Endothelial cell of umbilical vein (primary cell): ENCODE measurements at regions not wholly inside any gene's neighbourhood (a gene's known extent, or its start where the extent isn't known, plus 50 kb on each side); places are given as distances from the start of the nearest gene placed in this dataset.

Experiments used
- BruUV-seq: library from RNA; stranded (reverse); fragments of 400-500 nt; replicated peaks from 2 replicates; lab custom pipeline; 2021; lab: Mats Ljungman, UMichigan
- CTCF ChIA-PET: fragments of 300-600, 350-600 bp; sonication (Branson Sonifier 250); formaldehyde crosslinking; loops from one replicate; lab custom pipeline; 2021; ENCODE audit warnings: antibody characterized with exemption, inconsistent platforms; lab: Charles Lee
- POLR2A ChIA-PET: fragments of 300-600, 350-600 bp; sonication (Branson Sonifier 250); formaldehyde crosslinking; loops from one replicate; lab custom pipeline; 2021; ENCODE audit warnings: antibody characterized with exemption, inconsistent platforms; lab: Charles Lee
- DNase-seq: peaks from one replicate; pipeline ENCODE4 v3.0.0-alpha.2; 2011; ENCODE audit warnings: low read depth, low spot score
- FAIRE-seq: peaks from 2 replicates; lab custom pipeline; 2011; peaks lifted over from hg19 to GRCh38; lab: Jason Lieb, UNC
- H2AFZ ChIP-seq: 2 replicates; pipeline ENCODE4 v1.6.0; 2012; ENCODE audit warnings: low read depth, low read length, control low read depth, inconsistent platforms
- H3K27ac ChIP-seq: 2 replicates; pipeline ENCODE4 v1.5.1; 2011; ENCODE audit warnings: low read depth, mild to moderate bottlenecking, control low read depth, low read length, moderate library complexity; ENCODE audit not compliant: insufficient read depth
- H3K27me3 ChIP-seq, 2 experiments: 2 replicates each; pipeline versions ENCODE4 v1.6.0 to v1.6.1; 2011; ENCODE audit warnings: low read length in 2 of 2, mixed read lengths in 1 of 2; ENCODE audit not compliant: control insufficient read depth in 2 of 2, insufficient read depth in 2 of 2
- H3K36me3 ChIP-seq, 2 experiments: 2 replicates in 1 of 2; 3 replicates in 1 of 2; pipeline ENCODE4 v1.5.1; 2011; ENCODE audit warnings: low read length in 2 of 2, mild to moderate bottlenecking in 1 of 2, moderate library complexity in 1 of 2; ENCODE audit not compliant: control insufficient read depth in 2 of 2, insufficient read depth in 2 of 2; ENCODE audit errors: extremely low read depth in 1 of 2
- H3K4me1 ChIP-seq: 3 replicates; pipeline ENCODE4 v1.5.1; 2011; ENCODE audit warnings: mild to moderate bottlenecking, low read length; ENCODE audit not compliant: control insufficient read depth, insufficient read depth; ENCODE audit errors: extremely low read depth
- H3K4me2 ChIP-seq: 2 replicates; pipeline ENCODE4 v1.6.1; 2011; ENCODE audit warnings: low read length, control low read depth, mixed read lengths; ENCODE audit not compliant: insufficient read depth
- H3K4me3 ChIP-seq, 3 experiments: fragments of 200-600 bp in 1 of 3; sonication (generic), shearing (Covaris generic) in 1 of 3; replicated peaks in 1 of 3; 2 replicates each; pipeline ENCODE4 v1.5.1; 2011 to 2016; ENCODE audit warnings: control low read depth in 3 of 3, low read length in 3 of 3, mild to moderate bottlenecking in 2 of 3, inconsistent platforms in 1 of 3, low read depth in 1 of 3, moderate library complexity in 1 of 3; ENCODE audit not compliant: insufficient read depth in 1 of 3
- H3K79me2 ChIP-seq: 2 replicates; pipeline ENCODE4 v1.6.0; 2012; ENCODE audit warnings: low read length, inconsistent platforms; ENCODE audit not compliant: control insufficient read depth, insufficient read depth
- H3K9ac ChIP-seq: replicated peaks from 2 replicates; pipeline ENCODE3; 2011; ENCODE audit warnings: low read length, control low read depth; ENCODE audit not compliant: insufficient read depth; ENCODE audit errors: extremely low read depth
- H3K9me1 ChIP-seq: replicated peaks from 3 replicates; pipeline ENCODE4 v1.6.0; 2011; ENCODE audit warnings: mild to moderate bottlenecking, low read length; ENCODE audit not compliant: control insufficient read depth, insufficient read depth; ENCODE audit errors: extremely low read depth
- H3K9me3 ChIP-seq: replicated peaks from 2 replicates; pipeline ENCODE4 v1.5.1; 2012; ENCODE audit warnings: low read length, inconsistent platforms; ENCODE audit not compliant: control insufficient read depth, insufficient read depth
- H4K20me1 ChIP-seq: replicated peaks from 2 replicates; pipeline ENCODE3; 2011; ENCODE audit warnings: mild to moderate bottlenecking, low read length; ENCODE audit not compliant: control insufficient read depth, insufficient read depth; ENCODE audit errors: extremely low read depth
- CTCF ChIP-seq, 2 donors: IDR thresholded peaks; 1 replicate in 1 of 2; 2 replicates in 1 of 2; pipeline ENCODE4 v1.5.1; 2011; ENCODE audit warnings: low read length in 2 of 2, mild to moderate bottlenecking in 2 of 2, moderate library complexity in 2 of 2, control low read depth in 1 of 2, inconsistent platforms in 1 of 2, low read depth in 1 of 2; ENCODE audit not compliant: insufficient read depth in 1 of 2; ENCODE audit errors: extremely low read depth in 1 of 2
- EZH2 ChIP-seq: IDR thresholded peaks from 2 replicates; pipeline ENCODE4 v1.6.1; 2012; ENCODE audit warnings: borderline replicate concordance, low read depth, mild to moderate bottlenecking, moderate library complexity, low read length, inconsistent platforms; ENCODE audit not compliant: severe bottlenecking
- FOS ChIP-seq: IDR thresholded peaks from 2 replicates; pipeline ENCODE4 v1.6.1; 2011; ENCODE audit warnings: mild to moderate bottlenecking, low read length, moderate library complexity, borderline replicate concordance; ENCODE audit not compliant: insufficient read depth
- GATA2 ChIP-seq: IDR thresholded peaks from 2 replicates; pipeline ENCODE4 v1.7.0; 2011; ENCODE audit warnings: low read depth, mild to moderate bottlenecking, moderate library complexity, mixed read lengths, low read length; ENCODE audit not compliant: insufficient read length, insufficient read depth
- JUN ChIP-seq: IDR thresholded peaks from 2 replicates; pipeline ENCODE4 v1.6.1; 2011; ENCODE audit warnings: borderline replicate concordance, low read depth; ENCODE audit not compliant: insufficient read length, insufficient read depth
- MAX ChIP-seq: IDR thresholded peaks from 2 replicates; pipeline ENCODE4 v1.6.1; 2011; ENCODE audit not compliant: insufficient read depth, insufficient read length
- MYC ChIP-seq: IDR thresholded peaks from one replicate; pipeline ENCODE4 v1.6.1; 2011; ENCODE audit warnings: mild to moderate bottlenecking, low read depth, low read length
- POLR2A ChIP-seq: IDR thresholded peaks from 2 replicates; pipeline ENCODE4 v1.6.1; 2012; ENCODE audit warnings: low read depth, mild to moderate bottlenecking, control low read depth, low read length
- POLR2AphosphoS5 ChIP-seq: IDR thresholded peaks from 2 replicates; pipeline ENCODE4 v1.6.1; 2012; ENCODE audit warnings: low read depth, mild to moderate bottlenecking, control low read depth, low read length, moderate library complexity; ENCODE audit not compliant: insufficient read depth
- dilution Hi-C: fragments of 300-500 bp; cut with MboI; formaldehyde crosslinking; loops from one replicate; pipeline ENCODE4 v1.15.0; 2019; ENCODE audit warnings: low sequenced_read_pairs; ENCODE audit not compliant: extremely low pct_ligation_motif_present
- intact Hi-C: fragments of 100-400 bp; cut with micrococcal nuclease; formaldehyde crosslinking; loops from one replicate; pipeline ENCODE4 v1.10.0; 2022

- Histone ChIP-seq H3K9me3 (no peaks in the 10 kb centered on the region), H3K9me1 (peaks cover 3% of the 10 kb centered on the region), H3K4me3 (no peak overlapping the region), H3K36me3 (no peaks in the 10 kb centered on the region), H4K20me1 (no peaks in the 10 kb centered on the region), H3K4me2 (no peak overlapping the region), H3K9ac (no peak overlapping the region), H2AFZ (no peak overlapping the region), H3K27ac (no peak overlapping the region), H3K4me1 (no peaks in the 10 kb centered on the region), H3K79me2 (no peaks in the 10 kb centered on the region), H3K27me3 (no peaks in the 10 kb centered on the region)
- BruUV-seq, result no TSS peak
- dilution Hi-C loops, result no loop called here
- intact Hi-C loops, result no loop called here
- ChIA-PET POLR2A (no interaction called here), CTCF (interaction anchor here (1.0 kb wide), 1 partner anchor 26 kb away, joined by 4 read pairs; no protein-coding TSS in a partner anchor)
- TF ChIP-seq MAX, result no peak
- no peak for DNase-seq
- FAIRE-seq, result no peak
Measured at GRCh38 chr6:126631363-126631762, 291.4 kb downstream of the CENPW start.

- H3K27ac ChIP-seq, result no peak overlapping the region
- no peaks in the 10 kb centered on the region for H4K20me1 ChIP-seq
- H2AFZ ChIP-seq, result no peak overlapping the region
- H3K4me1 ChIP-seq, result no peaks in the 10 kb centered on the region
- no peak overlapping the region for H3K4me2 ChIP-seq
- H3K36me3 ChIP-seq, result no peaks in the 10 kb centered on the region
- POLR2A ChIA-PET, result no interaction called here
- TF ChIP-seq CTCF (IDR thresholded peaks at IDR 0.05; ENCODE audit: extremely low read depth in 1 of 2, insufficient read depth in 1 of 2, low read depth in 1 of 2, low read length in 2 of 2) (no peak), EZH2 (no peak), GATA2 (no peak), POLR2A (no peak), MAX (no peak), POLR2AphosphoS5 (no peak), MYC (no peak), FOS (no peak), JUN (no peak)
- FAIRE-seq (no peak), DNase-seq (no peak)
- no peaks in the 10 kb centered on the region for H3K79me2 ChIP-seq
- CTCF ChIA-PET, result interaction anchor here (0.8 to 1.0 kb wide), 2 partner anchors 9 to 25 kb away, joined by 3 to 4 read pairs; no protein-coding TSS in a partner anchor
- no peaks in the 10 kb centered on the region for H3K27me3 ChIP-seq
- H3K9me1 ChIP-seq, result no peaks in the 10 kb centered on the region
- dilution Hi-C loops (no loop called here), intact Hi-C loops (no loop called here)
- no peak overlapping the region for H3K4me3 ChIP-seq
- no peak overlapping the region for H3K9ac ChIP-seq
- no peaks in the 10 kb centered on the region for H3K9me3 ChIP-seq
- BruUV-seq, result no TSS peak
Measured at GRCh38 chr6:126632271-126632670, 292.4 kb downstream of the CENPW start.
